ENCODE measurements at regions not wholly inside any gene's neighbourhood (a gene's known extent, or its start where the extent isn't known, plus 50 kb on each side); places are given as distances from the start of the nearest gene placed in this dataset.

- no peak for TF ChIP-seq CTCF (IDR thresholded peaks at IDR 0.05; ENCODE audit: extremely low read depth, missing control alignments)
- DNase-seq (ENCODE audit: low spot score): no peak
Observed at GRCh38 chr1:81660286-81660685, 140.4 kb upstream of the ADGRL2 start.

GRCh38 chr1:81654657-81655056 lies 146.1 kb upstream of the ADGRL2 start:
- DNase-seq (ENCODE audit: low spot score): no peak
- no peak for TF ChIP-seq CTCF (IDR thresholded peaks at IDR 0.05; ENCODE audit: extremely low read depth, missing control alignments)

- DNase-seq (ENCODE audit: low spot score): no peak
Observed at GRCh38 chr1:81654147-81654546, 146.6 kb upstream of the ADGRL2 start.

GRCh38 chr1:81650776-81651175 lies 150.0 kb upstream of the ADGRL2 start:
- TF ChIP-seq CTCF (IDR thresholded peaks at IDR 0.05; ENCODE audit: extremely low read depth, missing control alignments): no peak
- no peak for DNase-seq (ENCODE audit: low spot score)

More at GRCh38 chr1:81654147-81654546, 146.6 kb upstream of the ADGRL2 start:
- no peak for TF ChIP-seq CTCF (IDR thresholded peaks at IDR 0.05; ENCODE audit: extremely low read depth, missing control alignments)

GRCh38 chr1:81635816-81636215 lies 164.9 kb upstream of the ADGRL2 start:
- TF ChIP-seq CTCF (IDR thresholded peaks at IDR 0.05; ENCODE audit: extremely low read depth, missing control alignments): no peak
- DNase-seq (ENCODE audit: low spot score): no peak

- DNase-seq (ENCODE audit: low spot score): no peak
- no peak for TF ChIP-seq CTCF (IDR thresholded peaks at IDR 0.05; ENCODE audit: extremely low read depth, missing control alignments)
Observed at GRCh38 chr1:81634294-81634693, 166.4 kb upstream of the ADGRL2 start.

- no peak for DNase-seq (ENCODE audit: low spot score)
- no peak for TF ChIP-seq CTCF (IDR thresholded peaks at IDR 0.05; ENCODE audit: extremely low read depth, missing control alignments)
Observed at GRCh38 chr1:81619156-81619555, 181.6 kb upstream of the ADGRL2 start.
